Inflammatory macrophage (primary cell): ENCODE measurements at regions not wholly inside any gene's neighbourhood (a gene's known extent, or its start where the extent isn't known, plus 50 kb on each side); places are given as distances from the start of the nearest gene placed in this dataset.

ENCODE experiments used
- DNase-seq, 2 donors: peaks; one replicate each; pipeline ENCODE4 v3.0.0-alpha.2; 2020 to 2022

GRCh38 chr6:23445157-23445710 lies 680.8 kb upstream of the NRSN1 start:
- DNase-seq = no peak

GRCh38 chr6:23446469-23446967 lies 679.5 kb upstream of the NRSN1 start:
- DNase-seq = no peak

- DNase-seq = no peak
Observed at GRCh38 chr6:23447731-23448130, 678.3 kb upstream of the NRSN1 start.

- DNase-seq = no peak
Observed at GRCh38 chr6:23448281-23448680, 677.7 kb upstream of the NRSN1 start.

GRCh38 chr6:23454080-23454976 lies 671.7 kb upstream of the NRSN1 start:
- no peak for DNase-seq

GRCh38 chr6:23455754-23456153 lies 670.3 kb upstream of the NRSN1 start:
- no peak for DNase-seq

GRCh38 chr6:23456396-23456795 lies 669.6 kb upstream of the NRSN1 start:
- no peak for DNase-seq

- no peak for DNase-seq
Observed at GRCh38 chr6:23457321-23457720, 668.7 kb upstream of the NRSN1 start.

GRCh38 chr6:23465912-23466311 lies 660.1 kb upstream of the NRSN1 start:
- no peak for DNase-seq

GRCh38 chr6:23477586-23477985 lies 648.4 kb upstream of the NRSN1 start:
- DNase-seq = no peak

- no peak for DNase-seq
Observed at GRCh38 chr6:23478312-23478711, 647.7 kb upstream of the NRSN1 start.

- no peak for DNase-seq
Observed at GRCh38 chr6:23483896-23484295, 642.1 kb upstream of the NRSN1 start.

- DNase-seq = no peak
Observed at GRCh38 chr6:23494367-23494766, 631.6 kb upstream of the NRSN1 start.

GRCh38 chr6:23498013-23498412 lies 628.0 kb upstream of the NRSN1 start:
- DNase-seq = no peak

GRCh38 chr6:23499549-23499948 lies 626.5 kb upstream of the NRSN1 start:
- DNase-seq = no peak

- no peak for DNase-seq
Observed at GRCh38 chr6:23503173-23503572, 622.8 kb upstream of the NRSN1 start.

GRCh38 chr6:23505026-23505425 lies 621.0 kb upstream of the NRSN1 start:
- DNase-seq = no peak

GRCh38 chr6:23510778-23511510 lies 615.1 kb upstream of the NRSN1 start:
- no peak for DNase-seq

GRCh38 chr6:23511817-23512216 lies 614.2 kb upstream of the NRSN1 start:
- DNase-seq = no peak

- DNase-seq = no peak
Observed at GRCh38 chr6:23518294-23518693, 607.7 kb upstream of the NRSN1 start.

GRCh38 chr6:23522792-23523547 lies 603.0 kb upstream of the NRSN1 start:
- no peak for DNase-seq

- no peak for DNase-seq
Observed at GRCh38 chr6:23523771-23524170, 602.2 kb upstream of the NRSN1 start.

- no peak for DNase-seq
Observed at GRCh38 chr6:23524548-23524947, 601.5 kb upstream of the NRSN1 start.
